DND-41 (cell line): ENCODE measurements at regions not wholly inside any gene's neighbourhood (a gene's known extent, or its start where the extent isn't known, plus 50 kb on each side); places are given as distances from the start of the nearest gene placed in this dataset.

ENCODE experiments used
- ATAC-seq: fragments of 200-7000 bp; cut with Tn5 transposase; 3 replicates; pipeline ENCODE4 v1.9.1; 2021; ENCODE audit warnings: low read depth; ENCODE audit not compliant: insufficient read depth
- DNase-seq: peaks from one replicate; pipeline ENCODE4 v3.0.0-alpha.2; 2020
- H2AFZ ChIP-seq: 2 replicates; pipeline ENCODE4 v1.6.0; 2012; ENCODE audit warnings: low read depth, low read length
- H3K27ac ChIP-seq: 2 replicates; pipeline ENCODE4 v1.5.1; 2012; ENCODE audit warnings: low read length, inconsistent platforms
- H3K27me3 ChIP-seq: fragments of 200-600 bp; sonication (generic); 2 replicates; pipeline ENCODE4 v1.6.0; 2012; ENCODE audit warnings: low read length, mild to moderate bottlenecking, inconsistent platforms; ENCODE audit not compliant: insufficient read depth, poor library complexity
- H3K36me3 ChIP-seq: 2 replicates; pipeline ENCODE4 v1.5.1; 2012; ENCODE audit warnings: low read length, inconsistent platforms; ENCODE audit not compliant: insufficient read depth
- H3K4me1 ChIP-seq: 2 replicates; pipeline ENCODE4 v1.5.1; 2012; ENCODE audit warnings: mild to moderate bottlenecking, low read length; ENCODE audit not compliant: insufficient read depth
- H3K4me2 ChIP-seq: 2 replicates; pipeline ENCODE4 v1.6.0; 2012; ENCODE audit warnings: mild to moderate bottlenecking, moderate library complexity, low read length, inconsistent platforms; ENCODE audit not compliant: insufficient read depth
- H3K4me3 ChIP-seq, 2 experiments: fragments of 200-600 bp in 1 of 2; shearing (Covaris generic) in 1 of 2; 2 replicates each; pipeline ENCODE4 v1.5.1; 2012 to 2016; ENCODE audit warnings: inconsistent platforms in 2 of 2, low read length in 2 of 2, mild to moderate bottlenecking in 2 of 2, low read depth in 1 of 2, moderate library complexity in 1 of 2
- H3K79me2 ChIP-seq: 2 replicates; pipeline ENCODE4 v1.6.0; 2012; ENCODE audit warnings: low read length, inconsistent platforms; ENCODE audit not compliant: insufficient read depth
- H3K9ac ChIP-seq: 2 replicates; pipeline ENCODE4 v1.6.0; 2012; ENCODE audit warnings: low read depth, mild to moderate bottlenecking, inconsistent platforms, low read length, moderate library complexity
- H3K9me3 ChIP-seq: 2 replicates; pipeline ENCODE4 v1.5.1; 2012; ENCODE audit warnings: low read length, moderate library complexity, mild to moderate bottlenecking, inconsistent platforms; ENCODE audit not compliant: insufficient read depth, severe bottlenecking
- H4K20me1 ChIP-seq: 2 replicates; pipeline ENCODE4 v1.6.0; 2012; ENCODE audit warnings: low read length; ENCODE audit not compliant: insufficient read depth
- CTCF ChIP-seq: IDR thresholded peaks from 2 replicates; pipeline ENCODE4 v1.5.1; 2012; ENCODE audit warnings: borderline replicate concordance, low read length, moderate library complexity, mild to moderate bottlenecking; ENCODE audit not compliant: poor library complexity, severe bottlenecking; ENCODE audit errors: extremely low read depth
- EZH2 ChIP-seq: IDR thresholded peaks from 3 replicates; pipeline ENCODE4 v1.6.1; 2012; ENCODE audit warnings: borderline replicate concordance, low read depth, mild to moderate bottlenecking, moderate library complexity, low read length, inconsistent platforms; ENCODE audit not compliant: severe bottlenecking

GRCh38 chr13:66128692-66129269 lies 1101.4 kb downstream of the PCDH9 start:
- no peak overlapping the region for H3K4me2 ChIP-seq
- H3K27ac ChIP-seq = no peak overlapping the region
- ATAC-seq = no peak
- no peaks in the 10 kb centered on the region for H3K36me3 ChIP-seq
- H3K4me3 ChIP-seq = no peak overlapping the region
- H4K20me1 ChIP-seq = no peaks in the 10 kb centered on the region
- DNase-seq = no peak
- no peaks in the 10 kb centered on the region for H3K79me2 ChIP-seq
- H3K27me3 ChIP-seq = no peaks in the 10 kb centered on the region
- no peak overlapping the region for H3K9ac ChIP-seq
- TF ChIP-seq EZH2 (no peak), CTCF (no peak)
- no peak overlapping the region for H2AFZ ChIP-seq
- no peaks in the 10 kb centered on the region for H3K4me1 ChIP-seq
- H3K9me3 ChIP-seq = no peaks in the 10 kb centered on the region

- H3K27ac ChIP-seq = no peak overlapping the region
- no peaks in the 10 kb centered on the region for H3K27me3 ChIP-seq
- H3K36me3 ChIP-seq = no peaks in the 10 kb centered on the region
- no peak overlapping the region for H3K9ac ChIP-seq
- TF ChIP-seq CTCF (no peak), EZH2 (no peak)
- no peak overlapping the region for H3K4me2 ChIP-seq
- no peak overlapping the region for H2AFZ ChIP-seq
- DNase-seq (no peak), ATAC-seq (no peak)
- H3K9me3 ChIP-seq = no peaks in the 10 kb centered on the region
- H3K79me2 ChIP-seq = no peaks in the 10 kb centered on the region
- H3K4me1 ChIP-seq = no peaks in the 10 kb centered on the region
- no peak overlapping the region for H3K4me3 ChIP-seq
- H4K20me1 ChIP-seq = no peaks in the 10 kb centered on the region
Observed at GRCh38 chr13:66128201-66128600, 1101.9 kb downstream of the PCDH9 start.

GRCh38 chr13:66117563-66117962 lies 1112.6 kb downstream of the PCDH9 start:
- Histone ChIP-seq H3K9me3 (no peaks in the 10 kb centered on the region), H3K36me3 (no peaks in the 10 kb centered on the region), H3K4me2 (no peak overlapping the region), H3K4me3 (no peak overlapping the region), H3K79me2 (no peaks in the 10 kb centered on the region), H3K9ac (no peak overlapping the region), H2AFZ (no peak overlapping the region), H3K4me1 (no peaks in the 10 kb centered on the region), H3K27ac (no peak overlapping the region), H4K20me1 (no peaks in the 10 kb centered on the region), H3K27me3 (no peaks in the 10 kb centered on the region)
- ATAC-seq (no peak), DNase-seq (no peak)
- TF ChIP-seq CTCF (no peak), EZH2 (no peak)
